ENCODE measurements at regions not wholly inside any gene's neighbourhood (a gene's known extent, or its start where the extent isn't known, plus 50 kb on each side); places are given as distances from the start of the nearest gene placed in this dataset.

GRCh38 chr11:45361551-45361950 is 75.4 kb upstream of the SYT13 start:
- Histone ChIP-seq H3K9ac (no peak overlapping the region), H3K36me3 (ENCODE audit: low read depth) (no peaks in the 10 kb centered on the region), H2AFZ (no peak overlapping the region), H4K20me1 (ENCODE audit: insufficient read depth) (no peaks in the 10 kb centered on the region), H3K9me2 (ENCODE audit: insufficient read depth) (no peaks in the 10 kb centered on the region), H3K27me3 (replicated peaks; ENCODE audit: insufficient read depth) (peaks cover 59% of the 10 kb centered on the region), H3K27ac (no peak overlapping the region), H3K79me2 (ENCODE audit: insufficient read depth) (no peaks in the 10 kb centered on the region), H3K9me3 (ENCODE audit: low read depth) (no peaks in the 10 kb centered on the region), H3F3A (ENCODE audit: insufficient read depth) (no peaks in the 10 kb centered on the region), H3K4me1 (ENCODE audit: insufficient read depth) (no peaks in the 10 kb centered on the region), H3K4me2 (ENCODE audit: unreplicated experiment) (no peak overlapping the region), H3K4me3 (no peak overlapping the region)
- in situ Hi-C loops (cut with MboI): loop anchor here (10.0 kb wide), 1 partner anchor 403 kb away; no protein-coding TSS in a partner anchor
- DNase-seq: no peak
- WGBS, 2 experiments (ENCODE audit: low coverage in 1 of 2, low lambda C conversion rate in 2 of 2, missing lambda C conversion rate in 2 of 2): 18 to 39% methylated on average over 2 of the region's 2 CpGs
- no peak for TF ChIP-seq EZH2 (IDR thresholded peaks at IDR 0.05; ENCODE audit: insufficient read depth, poor library complexity, severe bottlenecking)
- no peak for TF ChIP-seq EZH2phosphoT487 (IDR thresholded peaks at IDR 0.05; ENCODE audit: insufficient read depth, low read depth)

- Histone ChIP-seq H3K4me1 (ENCODE audit: insufficient read depth) (no peaks in the 10 kb centered on the region), H3K9me2 (ENCODE audit: insufficient read depth) (no peaks in the 10 kb centered on the region), H4K20me1 (ENCODE audit: insufficient read depth) (no peaks in the 10 kb centered on the region), H3K9ac (no peak overlapping the region), H3K9me3 (ENCODE audit: low read depth) (no peaks in the 10 kb centered on the region), H2AFZ (peak overlapping the region; percentile 50; the same call in 1 of the 2 replicates), H3F3A (ENCODE audit: insufficient read depth) (no peaks in the 10 kb centered on the region), H3K4me3 (0 out of 2 replicates have a peak overlapping the region, but pooled peaks have one; percentile 4), H3K27me3 (replicated peaks; ENCODE audit: insufficient read depth) (peaks cover 46% of the 10 kb centered on the region), H3K4me2 (ENCODE audit: unreplicated experiment) (no peak overlapping the region), H3K79me2 (ENCODE audit: insufficient read depth) (no peaks in the 10 kb centered on the region), H3K27ac (no peak overlapping the region), H3K36me3 (ENCODE audit: low read depth) (no peaks in the 10 kb centered on the region)
- in situ Hi-C loops (cut with MboI): no loop called here
- WGBS, 2 experiments (ENCODE audit: low coverage in 1 of 2, low lambda C conversion rate in 2 of 2, missing lambda C conversion rate in 2 of 2): 7 to 15% methylated on average over 5 of the region's 5 CpGs
- no peak for DNase-seq
- TF ChIP-seq EZH2 (IDR thresholded peaks at IDR 0.05; ENCODE audit: insufficient read depth, poor library complexity, severe bottlenecking): no peak
Observed at GRCh38 chr11:45355706-45356041, 69.5 kb upstream of the SYT13 start.

- H3K4me3 ChIP-seq: 0 out of 2 replicates have a peak overlapping the region, but pooled peaks have one; percentile 4
- 12 to 14% methylated on average over 25 to 30 of the region's 30 CpGs for whole genome bisulfite sequencing, 2 experiments (ENCODE audit: low coverage in 1 of 2, low lambda C conversion rate in 2 of 2, missing lambda C conversion rate in 2 of 2)
- H2AFZ ChIP-seq: peak overlapping the region; percentile 50
- H3K9me2 ChIP-seq (ENCODE audit: insufficient read depth): no peaks in the 10 kb centered on the region
- no peaks in the 10 kb centered on the region for H3K9me3 ChIP-seq (ENCODE audit: low read depth)
- H3K9ac ChIP-seq: no peak overlapping the region
- H3K27me3 ChIP-seq (replicated peaks; ENCODE audit: insufficient read depth): peaks cover 52% of the 10 kb centered on the region
- H3K27ac ChIP-seq: no peak overlapping the region
- H3F3A ChIP-seq (ENCODE audit: insufficient read depth): no peaks in the 10 kb centered on the region
- H3K79me2 ChIP-seq (ENCODE audit: insufficient read depth): no peaks in the 10 kb centered on the region
- in situ Hi-C loops (cut with MboI): no loop called here
- peak overlapping the region; percentile 42 for H3K4me2 ChIP-seq (ENCODE audit: unreplicated experiment)
- no peaks in the 10 kb centered on the region for H4K20me1 ChIP-seq (ENCODE audit: insufficient read depth)
- no peaks in the 10 kb centered on the region for H3K36me3 ChIP-seq (ENCODE audit: low read depth)
- DNase-seq: peak; percentile 39
- TF ChIP-seq EZH2 (IDR thresholded peaks at IDR 0.05; ENCODE audit: insufficient read depth, poor library complexity, severe bottlenecking) (no peak), EZH2phosphoT487 (IDR thresholded peaks at IDR 0.05; ENCODE audit: insufficient read depth, low read depth) (no peak)
- no peaks in the 10 kb centered on the region for H3K4me1 ChIP-seq (ENCODE audit: insufficient read depth)
Observed at GRCh38 chr11:45354976-45355705, 69.0 kb upstream of the SYT13 start.

GRCh38 chr11:45348729-45349128 is 62.6 kb upstream of the SYT13 start:
- H3K79me2 ChIP-seq (ENCODE audit: insufficient read depth): no peaks in the 10 kb centered on the region
- no peaks in the 10 kb centered on the region for H3K4me1 ChIP-seq (ENCODE audit: insufficient read depth)
- no peaks in the 10 kb centered on the region for H3K9me2 ChIP-seq (ENCODE audit: insufficient read depth)
- no peak overlapping the region for H2AFZ ChIP-seq
- H3F3A ChIP-seq (ENCODE audit: insufficient read depth): no peaks in the 10 kb centered on the region
- TF ChIP-seq EZH2 (IDR thresholded peaks at IDR 0.05; ENCODE audit: insufficient read depth, poor library complexity, severe bottlenecking) (no peak), EZH2phosphoT487 (IDR thresholded peaks at IDR 0.05; ENCODE audit: insufficient read depth, low read depth) (no peak)
- in situ Hi-C loops (cut with MboI): no loop called here
- H3K4me2 ChIP-seq (ENCODE audit: unreplicated experiment): no peak overlapping the region
- H3K27ac ChIP-seq: no peak overlapping the region
- no peak for DNase-seq
- H3K9ac ChIP-seq: no peak overlapping the region
- H3K9me3 ChIP-seq (ENCODE audit: low read depth): no peaks in the 10 kb centered on the region
- 39 to 47% methylated on average over 1 of the region's 1 CpG for WGBS, 2 experiments (ENCODE audit: low coverage in 1 of 2, low lambda C conversion rate in 2 of 2, missing lambda C conversion rate in 2 of 2)
- H3K27me3 ChIP-seq (replicated peaks; ENCODE audit: insufficient read depth): peaks cover 67% of the 10 kb centered on the region
- no peak overlapping the region for H3K4me3 ChIP-seq
- H4K20me1 ChIP-seq (ENCODE audit: insufficient read depth): no peaks in the 10 kb centered on the region
- no peaks in the 10 kb centered on the region for H3K36me3 ChIP-seq (ENCODE audit: low read depth)

Data from GM23248 (cell line).